HG03159 (cell line): ENCODE measurements at regions not wholly inside any gene's neighbourhood (a gene's known extent, or its start where the extent isn't known, plus 50 kb on each side); places are given as distances from the start of the nearest gene placed in this dataset.

Experiments
- ATAC-seq: cut with Tn5 transposase; IDR thresholded peaks from one replicate; pipeline ENCODE4 v1.9.1; 2021; ENCODE audit warnings: mild to moderate bottlenecking, moderate library complexity; ENCODE audit not compliant: unreplicated experiment

- ATAC-seq, result no peak
Measured at GRCh38 chr16:66290431-66290830, 76.1 kb upstream of the CDH5 start.

DNA sequence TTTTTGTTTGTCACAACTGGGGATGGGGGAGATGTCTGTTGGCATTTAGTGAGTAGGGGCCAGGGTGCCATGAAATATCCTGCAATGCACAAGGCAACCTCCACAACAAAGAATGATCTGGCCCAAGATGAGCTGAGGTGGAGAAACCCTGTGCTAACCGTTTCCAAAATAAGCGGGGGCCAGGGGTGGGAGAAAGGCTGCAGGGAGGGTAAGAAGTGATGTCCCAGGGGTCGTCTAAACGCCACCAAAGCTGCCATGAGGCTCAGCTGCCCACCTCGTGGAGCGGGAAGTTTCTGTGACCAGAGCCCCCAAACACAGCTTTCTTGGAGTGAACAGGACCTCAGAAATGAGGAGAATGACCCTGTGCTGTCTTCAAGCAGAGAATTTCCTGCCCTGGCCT lies 76.5 kb upstream of the CDH5 start:
- no peak for ATAC-seq

- no peak for ATAC-seq
Measured at GRCh38 chr16:66289051-66289680, 77.3 kb upstream of the CDH5 start.

DNA sequence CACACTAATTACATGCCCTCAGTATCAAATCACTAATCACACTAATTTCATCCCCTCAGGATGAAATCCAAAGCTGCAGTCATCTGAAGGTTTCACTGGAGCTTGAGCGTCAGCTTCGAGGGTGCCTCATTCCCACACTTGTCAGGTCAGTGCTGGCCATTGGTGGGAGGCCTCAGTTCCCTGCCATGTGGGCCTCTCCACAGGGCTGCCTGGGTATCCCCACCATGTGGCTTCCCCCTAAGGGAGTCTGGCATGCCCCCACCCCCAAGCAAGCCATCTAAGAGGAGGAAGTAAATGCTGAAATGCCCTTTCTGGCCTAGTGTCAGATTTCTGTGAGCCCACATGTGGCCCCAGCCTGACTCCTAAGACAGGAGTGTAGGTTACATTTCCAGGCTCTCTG lies 78.6 kb upstream of the CDH5 start:
- no peak for ATAC-seq

- ATAC-seq, result no peak
Measured at GRCh38 chr16:66287416-66287815, 79.1 kb upstream of the CDH5 start.

- ATAC-seq, result no peak
Measured at GRCh38 chr16:66286527-66286926, 80.0 kb upstream of the CDH5 start.

GRCh38 chr16:66278604-66279262 lies 87.8 kb upstream of the CDH5 start:
- no peak for ATAC-seq

DNA sequence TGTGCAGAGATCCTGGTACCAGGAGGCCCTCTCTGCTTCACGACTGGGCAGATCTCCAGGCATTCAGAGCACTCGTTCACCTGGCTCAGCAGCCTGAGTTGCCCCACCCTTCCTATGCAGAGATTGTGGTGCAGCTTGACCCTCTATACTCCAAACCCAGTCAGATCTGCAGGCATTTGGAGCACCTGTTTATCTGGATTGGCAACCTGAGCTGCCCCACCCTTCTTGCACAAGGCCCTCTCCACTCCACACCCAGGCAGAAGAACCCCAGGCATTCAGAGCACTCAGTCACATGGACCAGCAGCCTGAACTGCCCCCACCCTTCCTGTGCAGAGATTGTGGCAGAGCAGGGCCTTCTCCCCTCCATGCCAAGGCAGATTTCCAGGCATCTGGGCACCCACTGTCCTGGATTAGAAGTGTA lies 88.4 kb upstream of the CDH5 start:
- no peak for ATAC-seq

GRCh38 chr16:66277311-66278070 lies 89.0 kb upstream of the CDH5 start:
- no peak for ATAC-seq

- ATAC-seq, result no peak
Measured at GRCh38 chr16:66275775-66276428, 90.6 kb upstream of the CDH5 start.

DNA sequence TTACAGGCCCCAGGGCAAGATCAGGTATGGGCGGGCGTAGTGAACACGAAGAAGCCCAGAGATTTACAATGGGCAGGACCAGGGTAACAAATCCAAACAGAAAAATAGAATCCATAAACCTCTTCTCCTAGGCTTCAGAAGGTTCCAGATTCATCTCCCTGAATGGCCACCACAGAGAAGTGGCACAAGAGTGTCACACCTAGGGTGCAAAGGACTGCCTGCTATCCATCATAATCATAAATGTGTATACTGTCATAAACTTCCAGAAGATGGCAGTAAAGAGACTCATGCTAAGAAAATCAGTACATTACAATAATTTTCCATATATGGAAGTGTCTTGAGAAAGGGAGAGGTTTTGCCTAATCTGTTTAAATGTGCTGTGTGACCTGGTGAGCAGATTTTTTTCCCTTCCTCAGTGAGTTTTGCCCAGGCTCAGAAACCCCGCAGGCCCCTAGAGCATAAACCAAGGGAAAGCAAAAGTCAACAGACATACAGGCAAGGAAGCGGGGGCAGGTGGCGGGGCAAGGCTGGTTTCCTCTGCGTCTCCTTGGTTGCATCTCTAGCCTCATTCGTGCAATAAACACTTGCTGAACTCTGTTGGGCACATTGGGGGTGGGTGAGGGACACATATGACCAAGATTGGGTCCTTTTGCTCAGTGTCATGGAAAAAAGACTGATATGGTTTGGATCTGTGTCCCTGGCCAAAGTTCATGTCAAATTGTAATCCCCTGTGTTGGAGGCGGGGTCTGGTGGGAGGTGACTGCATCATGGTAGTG lies 92.0 kb upstream of the CDH5 start:
- ATAC-seq, result no peak

DNA sequence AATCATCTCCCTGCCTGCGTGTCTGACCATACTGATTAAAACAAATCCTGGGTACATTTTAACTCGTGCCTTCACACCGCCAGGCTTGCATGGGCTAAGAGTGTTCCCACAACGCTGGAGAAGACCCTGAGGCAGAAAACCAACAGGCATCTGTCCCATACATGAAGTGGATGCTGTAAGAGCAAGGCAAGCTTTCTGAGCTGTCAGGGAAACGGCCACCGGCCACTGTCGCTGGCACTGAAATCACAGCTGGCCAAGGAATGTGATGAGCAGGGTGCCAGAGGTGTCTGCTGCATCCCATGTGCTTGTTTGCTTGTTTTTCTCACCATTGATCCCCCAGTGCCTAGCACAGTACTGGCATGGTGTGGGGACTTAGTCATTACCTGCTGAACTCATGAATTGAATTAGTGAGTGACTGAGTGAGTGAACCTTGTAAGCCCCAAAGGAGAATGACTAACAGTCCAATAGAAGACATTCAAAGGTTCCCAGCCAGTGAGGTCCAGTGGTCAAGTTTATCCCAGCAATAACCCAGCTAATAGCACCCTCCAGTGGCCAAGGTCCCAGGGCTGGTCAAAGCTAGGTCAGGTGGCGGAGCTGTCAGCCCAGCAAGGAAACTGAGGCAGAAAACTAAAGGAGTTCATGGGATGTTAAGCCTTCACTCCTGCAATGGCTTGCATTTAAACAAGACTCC lies 92.7 kb upstream of the CDH5 start:
- no peak for ATAC-seq

DNA sequence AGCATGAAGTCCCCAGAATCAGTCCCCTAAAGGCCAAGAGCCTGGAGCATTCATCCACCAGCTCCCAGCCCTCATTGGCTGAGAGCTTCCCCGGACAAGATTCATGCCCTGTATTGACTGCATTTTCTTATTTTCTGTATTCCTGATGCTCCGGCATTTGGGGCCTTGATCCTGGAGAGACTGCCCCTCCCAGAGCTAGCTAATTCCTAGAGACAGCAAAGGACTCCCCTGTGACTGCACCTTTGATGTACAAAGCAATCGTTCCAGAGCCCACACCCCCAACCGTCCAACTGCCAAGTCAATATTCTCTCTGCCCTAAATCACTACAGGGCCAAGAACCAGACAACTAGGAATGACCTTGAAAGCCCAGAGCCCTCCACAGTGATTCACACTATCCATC lies 93.4 kb upstream of the CDH5 start:
- no peak for ATAC-seq

- no peak for ATAC-seq
Measured at GRCh38 chr16:66272461-66272860, 94.0 kb upstream of the CDH5 start.

DNA sequence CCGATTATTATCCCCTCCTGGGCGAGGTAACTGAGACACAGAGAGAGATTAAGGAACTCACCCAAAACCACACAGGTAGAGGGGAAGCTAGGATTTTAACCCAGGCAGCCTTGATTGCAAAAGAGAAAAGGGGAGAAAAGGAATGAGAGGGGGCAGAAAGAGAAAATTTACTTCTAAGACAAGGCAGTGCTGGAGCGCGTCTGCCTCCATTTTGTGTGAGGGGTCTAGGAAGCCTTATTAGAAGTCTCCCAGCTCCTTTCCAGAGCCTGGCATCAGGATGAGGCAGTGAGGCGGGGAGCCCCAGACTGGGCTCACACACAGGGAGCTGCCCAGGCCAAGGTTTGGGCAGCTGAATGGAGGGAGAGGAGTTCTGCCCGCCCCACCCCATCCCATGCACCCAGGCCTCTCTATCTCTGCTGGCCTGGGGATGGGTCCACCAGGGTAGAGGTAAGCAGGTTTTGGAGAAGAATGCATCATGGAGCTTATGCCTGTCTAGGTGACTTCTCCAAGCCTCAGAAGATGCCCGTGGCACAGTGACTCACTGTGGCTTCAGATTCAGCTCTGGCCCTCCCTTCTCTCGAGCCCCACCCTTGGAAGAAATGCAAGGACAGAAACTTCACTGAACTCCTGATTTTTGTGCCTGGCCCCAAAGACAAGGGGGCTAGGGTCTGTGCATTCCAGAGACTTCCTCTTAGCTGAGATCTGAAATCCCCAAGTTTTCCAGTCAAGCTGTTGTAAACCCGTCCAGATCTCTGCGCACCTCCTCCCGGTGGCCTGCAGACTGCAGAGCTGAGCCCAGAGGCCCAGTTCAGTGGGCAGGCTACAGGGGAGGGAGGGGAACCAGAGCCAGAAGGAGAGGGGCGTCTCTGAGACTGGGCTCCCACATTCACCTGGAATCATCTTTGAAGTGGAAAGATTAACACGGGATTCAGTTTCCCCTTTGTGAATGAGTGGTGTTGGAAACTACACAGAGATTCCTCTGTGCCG lies 95.1 kb upstream of the CDH5 start:
- ATAC-seq, result no peak

DNA sequence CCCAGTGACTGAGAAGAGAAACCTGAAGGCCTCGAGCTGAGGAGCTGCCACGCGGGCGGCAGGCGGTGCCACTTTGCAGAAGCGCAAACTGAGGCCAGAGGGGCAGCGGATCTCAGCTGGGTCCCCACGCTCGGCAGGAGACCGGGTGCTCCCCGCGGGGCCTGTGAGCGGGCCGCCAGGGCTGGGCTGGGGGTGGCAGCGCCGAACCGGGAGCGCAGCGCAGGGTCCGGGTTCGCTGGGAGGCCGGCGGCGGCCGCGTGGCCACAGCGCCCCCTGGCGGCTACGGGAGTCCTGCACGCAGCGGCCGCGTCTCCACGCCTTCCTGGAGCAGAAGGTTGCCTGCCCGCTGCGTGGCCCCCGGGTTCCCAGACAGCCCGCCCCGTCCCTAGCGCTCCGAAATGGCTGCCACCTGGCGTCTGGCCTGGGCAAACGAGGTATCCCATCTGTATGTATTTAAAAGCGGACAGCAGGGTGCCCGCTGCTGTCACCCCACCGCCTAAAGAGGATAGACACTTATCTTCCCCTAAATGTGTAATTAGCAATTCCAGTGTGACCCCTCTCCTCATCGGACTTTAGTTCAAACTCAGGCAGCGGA lies 96.1 kb upstream of the CDH5 start:
- ATAC-seq, result peak; percentile 75

DNA sequence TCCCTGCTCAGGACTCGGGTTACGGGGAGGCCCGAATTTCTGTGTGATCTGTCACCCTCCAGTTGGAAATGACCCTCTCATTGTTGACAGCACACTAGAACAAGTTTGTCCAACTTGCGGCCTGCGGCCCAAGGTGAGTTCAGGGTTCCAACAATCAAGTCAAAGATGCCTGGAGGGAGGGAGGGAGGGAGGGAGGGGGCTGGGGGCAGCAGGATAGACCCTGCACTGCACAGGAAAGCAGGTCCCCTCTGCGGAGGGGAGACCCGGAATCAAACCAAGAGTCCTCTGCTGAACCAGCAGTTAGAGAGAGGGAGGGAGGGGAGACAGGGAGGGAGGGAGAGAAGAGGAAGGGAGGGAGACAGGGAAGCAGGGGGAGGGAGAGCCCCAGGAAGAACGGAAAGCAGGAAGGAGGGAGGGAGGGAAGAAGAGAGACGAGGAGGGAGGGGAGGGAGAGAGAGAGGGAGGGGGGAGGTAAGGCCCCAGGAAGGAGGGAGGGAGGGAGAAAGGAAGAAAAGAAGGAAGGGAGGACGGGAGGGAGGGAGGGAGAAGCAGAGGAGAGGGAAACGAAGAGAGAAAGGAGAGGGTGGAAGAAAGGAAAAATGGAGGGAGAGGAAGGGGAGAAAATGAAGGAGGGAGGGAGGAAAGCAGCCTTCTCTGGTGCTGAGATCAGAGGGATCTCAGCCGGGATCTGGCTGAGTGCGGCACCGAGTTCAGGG lies 96.7 kb upstream of the CDH5 start:
- no peak for ATAC-seq
